ENCODE measurements at regions not wholly inside any gene's neighbourhood (a gene's known extent, or its start where the extent isn't known, plus 50 kb on each side); places are given as distances from the start of the nearest gene placed in this dataset.

DNA sequence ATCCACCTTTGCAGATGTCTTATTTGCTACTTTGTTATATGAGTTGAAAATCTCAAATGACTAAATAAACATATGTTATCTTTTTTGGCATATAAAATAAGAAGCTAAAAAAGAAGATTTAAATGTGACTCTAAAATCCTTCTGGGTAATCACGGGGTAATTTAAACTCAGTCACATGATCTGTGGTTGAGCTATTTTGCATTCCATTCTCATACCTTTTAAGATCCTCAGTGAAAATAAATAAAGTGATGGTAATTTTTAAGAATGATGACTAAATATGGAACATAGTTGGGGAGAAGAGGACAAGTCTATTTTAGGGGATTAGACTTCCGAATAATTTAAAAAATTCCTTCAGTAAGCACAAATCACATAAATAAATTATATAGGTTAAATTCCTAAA lies 1076.8 kb downstream of the TUSC7 start (continued):
- TF ChIP-seq SIN3A (conservative IDR thresholded peaks at IDR 0.05 in 1 of 2, IDR thresholded peaks at IDR 0.05 in 1 of 2; ENCODE audit: low read depth in 1 of 2, low read length in 2 of 2) (no peak), CHD2 (IDR thresholded peaks at IDR 0.05; ENCODE audit: low read length) (no peak), NANOG (IDR thresholded peaks at IDR 0.05; ENCODE audit: insufficient read depth, low read depth, low read length, poor library complexity, severe bottlenecking) (no peak), ASH2L (IDR thresholded peaks at IDR 0.05; ENCODE audit: low read length) (no peak), EP300 (IDR thresholded peaks at IDR 0.05; ENCODE audit: borderline replicate concordance in 1 of 2, low read depth in 2 of 2, low read length in 2 of 2) (no peak), JUND (IDR thresholded peaks at IDR 0.05; ENCODE audit: low read length) (no peak), HDAC2 (IDR thresholded peaks at IDR 0.05; ENCODE audit: borderline replicate concordance in 1 of 2, low read depth in 2 of 2, low read length in 2 of 2) (no peak)
- TF ChIP-seq, protein P1, sequence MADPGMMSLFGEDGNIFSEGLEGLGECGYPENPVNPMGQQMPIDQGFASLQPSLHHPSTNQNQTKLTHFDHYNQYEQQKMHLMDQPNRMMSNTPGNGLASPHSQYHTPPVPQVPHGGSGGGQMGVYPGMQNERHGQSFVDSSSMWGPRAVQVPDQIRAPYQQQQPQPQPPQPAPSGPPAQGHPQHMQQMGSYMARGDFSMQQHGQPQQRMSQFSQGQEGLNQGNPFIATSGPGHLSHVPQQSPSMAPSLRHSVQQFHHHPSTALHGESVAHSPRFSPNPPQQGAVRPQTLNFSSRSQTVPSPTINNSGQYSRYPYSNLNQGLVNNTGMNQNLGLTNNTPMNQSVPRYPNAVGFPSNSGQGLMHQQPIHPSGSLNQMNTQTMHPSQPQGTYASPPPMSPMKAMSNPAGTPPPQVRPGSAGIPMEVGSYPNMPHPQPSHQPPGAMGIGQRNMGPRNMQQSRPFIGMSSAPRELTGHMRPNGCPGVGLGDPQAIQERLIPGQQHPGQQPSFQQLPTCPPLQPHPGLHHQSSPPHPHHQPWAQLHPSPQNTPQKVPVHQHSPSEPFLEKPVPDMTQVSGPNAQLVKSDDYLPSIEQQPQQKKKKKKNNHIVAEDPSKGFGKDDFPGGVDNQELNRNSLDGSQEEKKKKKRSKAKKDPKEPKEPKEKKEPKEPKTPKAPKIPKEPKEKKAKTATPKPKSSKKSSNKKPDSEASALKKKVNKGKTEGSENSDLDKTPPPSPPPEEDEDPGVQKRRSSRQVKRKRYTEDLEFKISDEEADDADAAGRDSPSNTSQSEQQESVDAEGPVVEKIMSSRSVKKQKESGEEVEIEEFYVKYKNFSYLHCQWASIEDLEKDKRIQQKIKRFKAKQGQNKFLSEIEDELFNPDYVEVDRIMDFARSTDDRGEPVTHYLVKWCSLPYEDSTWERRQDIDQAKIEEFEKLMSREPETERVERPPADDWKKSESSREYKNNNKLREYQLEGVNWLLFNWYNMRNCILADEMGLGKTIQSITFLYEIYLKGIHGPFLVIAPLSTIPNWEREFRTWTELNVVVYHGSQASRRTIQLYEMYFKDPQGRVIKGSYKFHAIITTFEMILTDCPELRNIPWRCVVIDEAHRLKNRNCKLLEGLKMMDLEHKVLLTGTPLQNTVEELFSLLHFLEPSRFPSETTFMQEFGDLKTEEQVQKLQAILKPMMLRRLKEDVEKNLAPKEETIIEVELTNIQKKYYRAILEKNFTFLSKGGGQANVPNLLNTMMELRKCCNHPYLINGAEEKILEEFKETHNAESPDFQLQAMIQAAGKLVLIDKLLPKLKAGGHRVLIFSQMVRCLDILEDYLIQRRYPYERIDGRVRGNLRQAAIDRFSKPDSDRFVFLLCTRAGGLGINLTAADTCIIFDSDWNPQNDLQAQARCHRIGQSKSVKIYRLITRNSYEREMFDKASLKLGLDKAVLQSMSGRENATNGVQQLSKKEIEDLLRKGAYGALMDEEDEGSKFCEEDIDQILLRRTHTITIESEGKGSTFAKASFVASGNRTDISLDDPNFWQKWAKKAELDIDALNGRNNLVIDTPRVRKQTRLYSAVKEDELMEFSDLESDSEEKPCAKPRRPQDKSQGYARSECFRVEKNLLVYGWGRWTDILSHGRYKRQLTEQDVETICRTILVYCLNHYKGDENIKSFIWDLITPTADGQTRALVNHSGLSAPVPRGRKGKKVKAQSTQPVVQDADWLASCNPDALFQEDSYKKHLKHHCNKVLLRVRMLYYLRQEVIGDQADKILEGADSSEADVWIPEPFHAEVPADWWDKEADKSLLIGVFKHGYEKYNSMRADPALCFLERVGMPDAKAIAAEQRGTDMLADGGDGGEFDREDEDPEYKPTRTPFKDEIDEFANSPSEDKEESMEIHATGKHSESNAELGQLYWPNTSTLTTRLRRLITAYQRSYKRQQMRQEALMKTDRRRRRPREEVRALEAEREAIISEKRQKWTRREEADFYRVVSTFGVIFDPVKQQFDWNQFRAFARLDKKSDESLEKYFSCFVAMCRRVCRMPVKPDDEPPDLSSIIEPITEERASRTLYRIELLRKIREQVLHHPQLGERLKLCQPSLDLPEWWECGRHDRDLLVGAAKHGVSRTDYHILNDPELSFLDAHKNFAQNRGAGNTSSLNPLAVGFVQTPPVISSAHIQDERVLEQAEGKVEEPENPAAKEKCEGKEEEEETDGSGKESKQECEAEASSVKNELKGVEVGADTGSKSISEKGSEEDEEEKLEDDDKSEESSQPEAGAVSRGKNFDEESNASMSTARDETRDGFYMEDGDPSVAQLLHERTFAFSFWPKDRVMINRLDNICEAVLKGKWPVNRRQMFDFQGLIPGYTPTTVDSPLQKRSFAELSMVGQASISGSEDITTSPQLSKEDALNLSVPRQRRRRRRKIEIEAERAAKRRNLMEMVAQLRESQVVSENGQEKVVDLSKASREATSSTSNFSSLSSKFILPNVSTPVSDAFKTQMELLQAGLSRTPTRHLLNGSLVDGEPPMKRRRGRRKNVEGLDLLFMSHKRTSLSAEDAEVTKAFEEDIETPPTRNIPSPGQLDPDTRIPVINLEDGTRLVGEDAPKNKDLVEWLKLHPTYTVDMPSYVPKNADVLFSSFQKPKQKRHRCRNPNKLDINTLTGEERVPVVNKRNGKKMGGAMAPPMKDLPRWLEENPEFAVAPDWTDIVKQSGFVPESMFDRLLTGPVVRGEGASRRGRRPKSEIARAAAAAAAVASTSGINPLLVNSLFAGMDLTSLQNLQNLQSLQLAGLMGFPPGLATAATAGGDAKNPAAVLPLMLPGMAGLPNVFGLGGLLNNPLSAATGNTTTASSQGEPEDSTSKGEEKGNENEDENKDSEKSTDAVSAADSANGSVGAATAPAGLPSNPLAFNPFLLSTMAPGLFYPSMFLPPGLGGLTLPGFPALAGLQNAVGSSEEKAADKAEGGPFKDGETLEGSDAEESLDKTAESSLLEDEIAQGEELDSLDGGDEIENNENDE (IDR thresholded peaks at IDR 0.05; ENCODE audit: insufficient replicate concordance, low read length) = no peak
